D721Med (cell line): ENCODE measurements at regions not wholly inside any gene's neighbourhood (a gene's known extent, or its start where the extent isn't known, plus 50 kb on each side); places are given as distances from the start of the nearest gene placed in this dataset.
"Not testable (repeated sequence)": the region's sequence is repeated elsewhere in the genome, so short reads cannot be mapped to it uniquely, and the experiment has no call there.

ENCODE experiments used
- DNase-seq: peaks from one replicate; pipeline ENCODE4 v3.0.0; 2011; ENCODE audit warnings: low spot score; ENCODE audit not compliant: insufficient read length
- FAIRE-seq: peaks from 2 replicates; lab custom pipeline; 2011; peaks lifted over from hg19 to GRCh38; lab: Jason Lieb, UNC
- CTCF ChIP-seq: IDR thresholded peaks from 2 replicates; pipeline ENCODE4 v1.5.1; 2012; ENCODE audit warnings: mild to moderate bottlenecking, control low read depth; ENCODE audit not compliant: insufficient read depth; ENCODE audit errors: missing control alignments

GRCh38 chr14:30238936-30239335, 311.3 kb upstream of the PRKD1 start:
- no peak for TF ChIP-seq CTCF
- no peak for DNase-seq
- no peak for FAIRE-seq

GRCh38 chr14:30240018-30240417, 312.4 kb upstream of the PRKD1 start:
- FAIRE-seq (no peak), DNase-seq (no peak)
- no peak for TF ChIP-seq CTCF

GRCh38 chr14:30240685-30241084, 313.0 kb upstream of the PRKD1 start:
- FAIRE-seq (no peak), DNase-seq (no peak)

GRCh38 chr14:30242744-30243143, 315.1 kb upstream of the PRKD1 start:
- FAIRE-seq, result no peak
- DNase-seq, result no peak

More at GRCh38 chr14:30240685-30241084, 313.0 kb upstream of the PRKD1 start:
- no peak for TF ChIP-seq CTCF

GRCh38 chr14:30243207-30243606, 315.6 kb upstream of the PRKD1 start:
- no peak for DNase-seq
- no peak for FAIRE-seq
- TF ChIP-seq CTCF, result no peak

More at GRCh38 chr14:30242744-30243143, 315.1 kb upstream of the PRKD1 start:
- no peak for TF ChIP-seq CTCF

GRCh38 chr14:30243805-30244204, 315.2 kb upstream of the G2E3 start:
- no peak for TF ChIP-seq CTCF
- FAIRE-seq (no peak), DNase-seq (no peak)

- FAIRE-seq, DNase-seq: not testable (repeated sequence)
Observed at GRCh38 chr14:30244348-30244747, 314.6 kb upstream of the G2E3 start.

- DNase-seq, result no peak
- no peak for TF ChIP-seq CTCF
- FAIRE-seq, result no peak
Observed at GRCh38 chr14:30251017-30251416, 307.9 kb upstream of the G2E3 start.
